Adrenal gland (tissue), 5 donors: ENCODE measurements at regions not wholly inside any gene's neighbourhood (a gene's known extent, or its start where the extent isn't known, plus 50 kb on each side); places are given as distances from the start of the nearest gene placed in this dataset.

Experiments
- CTCF ChIP-seq, 6 experiments: fragments of 450-650 bp in 4 of 6; fragments of 200-600 bp in 2 of 6; sonication (generic) in 1 of 6; IDR thresholded peaks; 1 replicate in 5 of 6; 2 replicates in 1 of 6; pipeline versions ENCODE4 v1.5.1 to v1.8.0; 2016 to 2021; ENCODE audit warnings: antibody characterized with exemption in 6 of 6, mild to moderate bottlenecking in 2 of 6, moderate library complexity in 1 of 6
- POLR2A ChIP-seq, 2 donors: fragments of 450-650 bp; IDR thresholded peaks; one replicate each; pipeline ENCODE4 v1.6.1; 2017; ENCODE audit warnings: antibody characterized with exemption in 2 of 2, mild to moderate bottlenecking in 2 of 2, moderate library complexity in 1 of 2
- donor health status: DM: no; HTN: no; CAD: no.

- TF ChIP-seq CTCF (IDR thresholded peaks at IDR 0.05) (no peak), POLR2A (IDR thresholded peaks at IDR 0.05) (no peak)
Measured at GRCh38 chr5:173734716-173735115, 118.3 kb upstream of the BOD1 start.
